ENCODE measurements at regions not wholly inside any gene's neighbourhood (a gene's known extent, or its start where the extent isn't known, plus 50 kb on each side); places are given as distances from the start of the nearest gene placed in this dataset.

DNA sequence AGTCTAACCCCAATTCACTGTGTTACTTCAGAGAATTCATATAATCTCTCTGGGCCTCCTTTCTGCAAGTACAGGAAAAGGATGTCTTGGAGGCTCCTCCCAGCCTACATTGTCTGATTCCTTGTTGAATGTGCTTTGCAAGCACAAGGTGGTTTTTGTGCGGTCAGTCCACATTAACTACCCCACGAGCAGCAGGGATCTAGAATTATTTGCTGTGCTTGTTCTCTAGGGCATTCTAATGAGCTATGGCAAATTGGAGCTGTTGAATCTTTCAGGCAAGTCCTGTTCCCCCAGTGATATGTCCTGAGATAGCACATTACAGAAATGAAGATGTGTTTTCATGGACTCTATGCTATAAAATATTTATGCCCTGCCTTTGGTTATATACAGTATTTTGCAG lies 349.4 kb downstream of the SLC4A3 start:
- no peak for FAIRE-seq
- in situ Hi-C loops (cut with MboI) = no loop called here

DNA sequence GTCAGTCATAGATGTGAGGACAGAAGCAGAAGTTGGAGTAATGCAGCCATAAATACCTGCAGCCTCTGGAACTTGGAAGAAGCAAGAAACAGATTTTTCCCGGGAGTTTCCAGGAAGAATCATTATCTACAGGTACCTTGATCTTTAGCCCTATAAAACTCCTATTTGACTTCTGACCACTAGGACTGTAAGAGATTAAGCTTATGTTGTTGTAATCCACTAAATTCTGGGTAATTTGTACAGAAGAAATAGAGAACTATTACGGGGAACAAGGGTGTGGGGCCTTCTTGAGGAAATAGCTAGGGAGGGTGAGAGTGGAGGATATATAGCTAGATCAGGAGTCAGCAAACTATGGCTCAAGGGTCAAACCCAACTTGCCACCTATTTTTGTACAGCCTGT lies 353.2 kb downstream of the SLC4A3 start:
- no peak overlapping the region for H3K4me3 ChIP-seq
- H3K27ac ChIP-seq (ENCODE audit: extremely low read depth, low read depth, low read length) = no peak overlapping the region
- in situ Hi-C loops (cut with MboI) = no loop called here
- H2AFZ ChIP-seq (ENCODE audit: low read depth, low read length) = no peak overlapping the region
- no peaks in the 10 kb centered on the region for H3K36me3 ChIP-seq (ENCODE audit: control insufficient read depth, insufficient read depth, low read length)
- no peak overlapping the region for H3K9ac ChIP-seq (ENCODE audit: insufficient read depth in 1 of 2, low read depth in 2 of 2, low read length in 2 of 2)
- no peak for ATAC-seq
- no peak overlapping the region for H3K4me2 ChIP-seq (ENCODE audit: insufficient read depth, low read length)
- no peak for FAIRE-seq
- WGBS (ENCODE audit: insufficient coverage, low coverage, missing lambda C conversion rate) = 0% methylated on average over 2 of the region's 2 CpGs
- POLR2A ChIA-PET = no interaction called here
- no peak for DNase-seq (ENCODE audit: extremely low read depth in 1 of 4, low spot score in 3 of 4)
- no TSS peak for BruUV-seq (replicated peaks)
- no peaks in the 10 kb centered on the region for H3K79me2 ChIP-seq (ENCODE audit: control insufficient read depth, insufficient read depth, low read length)
- H4K20me1 ChIP-seq (replicated peaks; ENCODE audit: control insufficient read depth, insufficient read depth, low read length) = no peaks in the 10 kb centered on the region
- no peaks in the 10 kb centered on the region for H3K27me3 ChIP-seq (ENCODE audit: control insufficient read depth in 2 of 2, insufficient read depth in 2 of 2, low read length in 2 of 2)
- no peaks in the 10 kb centered on the region for H3K4me1 ChIP-seq (replicated peaks in 1 of 2; ENCODE audit: control insufficient read depth in 2 of 2, insufficient read depth in 2 of 2, low read length in 2 of 2)
- CTCF ChIA-PET (ENCODE audit: low intra/inter-chr PET ratio) = no interaction called here
- no peaks in the 10 kb centered on the region for H3K9me3 ChIP-seq (replicated peaks; ENCODE audit: control insufficient read depth, insufficient read depth, low read depth, low read length)
- H3K9me1 ChIP-seq (ENCODE audit: control insufficient read depth, insufficient read depth, low read length) = no peaks in the 10 kb centered on the region
- intact Hi-C loops (cut with micrococcal nuclease) = no loop called here
- TF ChIP-seq, protein P1, sequence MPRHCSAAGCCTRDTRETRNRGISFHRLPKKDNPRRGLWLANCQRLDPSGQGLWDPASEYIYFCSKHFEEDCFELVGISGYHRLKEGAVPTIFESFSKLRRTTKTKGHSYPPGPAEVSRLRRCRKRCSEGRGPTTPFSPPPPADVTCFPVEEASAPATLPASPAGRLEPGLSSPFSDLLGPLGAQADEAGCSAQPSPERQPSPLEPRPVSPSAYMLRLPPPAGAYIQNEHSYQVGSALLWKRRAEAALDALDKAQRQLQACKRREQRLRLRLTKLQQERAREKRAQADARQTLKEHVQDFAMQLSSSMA (CRISPR knock-in tag; IDR thresholded peaks at IDR 0.05) = no peak
- TF ChIP-seq DIDO1 (tag; IDR thresholded peaks at IDR 0.05; ENCODE audit: low read depth) (no peak), ZBTB1 (CRISPR knock-in tag; IDR thresholded peaks at IDR 0.05; ENCODE audit: borderline replicate concordance, low read depth) (no peak), SMARCB1 (IDR thresholded peaks at IDR 0.05; ENCODE audit: insufficient read length, low read depth) (no peak), ASH1L (IDR thresholded peaks at IDR 0.05; ENCODE audit: borderline replicate concordance, low read depth, partially characterized antibody) (no peak), NFIC (IDR thresholded peaks at IDR 0.05) (no peak), YBX1 (IDR thresholded peaks at IDR 0.05) (no peak), SUPT5H (IDR thresholded peaks at IDR 0.05) (no peak), ZFX (CRISPR knock-in tag; IDR thresholded peaks at IDR 0.05) (no peak), CEBPB (tag; IDR thresholded peaks at IDR 0.05) (no peak)
- TF ChIP-seq, protein P2, sequence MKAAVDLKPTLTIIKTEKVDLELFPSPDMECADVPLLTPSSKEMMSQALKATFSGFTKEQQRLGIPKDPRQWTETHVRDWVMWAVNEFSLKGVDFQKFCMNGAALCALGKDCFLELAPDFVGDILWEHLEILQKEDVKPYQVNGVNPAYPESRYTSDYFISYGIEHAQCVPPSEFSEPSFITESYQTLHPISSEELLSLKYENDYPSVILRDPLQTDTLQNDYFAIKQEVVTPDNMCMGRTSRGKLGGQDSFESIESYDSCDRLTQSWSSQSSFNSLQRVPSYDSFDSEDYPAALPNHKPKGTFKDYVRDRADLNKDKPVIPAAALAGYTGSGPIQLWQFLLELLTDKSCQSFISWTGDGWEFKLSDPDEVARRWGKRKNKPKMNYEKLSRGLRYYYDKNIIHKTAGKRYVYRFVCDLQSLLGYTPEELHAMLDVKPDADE (conservative IDR thresholded peaks at IDR 0.05; ENCODE audit: control insufficient read depth, low read depth, low read length) = no peak

More for the DNA sequence above, 349.4 kb downstream of the SLC4A3 start:
- no peaks in the 10 kb centered on the region for H3K36me3 ChIP-seq (ENCODE audit: control insufficient read depth, insufficient read depth, low read length)
- no peak overlapping the region for H3K27ac ChIP-seq (ENCODE audit: extremely low read depth, low read depth, low read length)
- POLR2A ChIA-PET = no interaction called here
- intact Hi-C loops (cut with micrococcal nuclease) = no loop called here
- H3K4me2 ChIP-seq (ENCODE audit: insufficient read depth, low read length) = no peak overlapping the region
- no peak overlapping the region for H2AFZ ChIP-seq (ENCODE audit: low read depth, low read length)
- TF ChIP-seq U2AF2 (optimal IDR thresholded peaks at IDR 0.05; ENCODE audit: low read depth, low read length) (no peak), HNRNPL (IDR thresholded peaks at IDR 0.05; ENCODE audit: low read depth, low read length) (no peak), PCBP2 (IDR thresholded peaks at IDR 0.05; ENCODE audit: low read depth, low read length, poor library complexity, severe bottlenecking) (no peak), NFIX (CRISPR knock-in tag; IDR thresholded peaks at IDR 0.05; ENCODE audit: low read depth) (no peak), GABPB2 (CRISPR knock-in tag; conservative IDR thresholded peaks at IDR 0.05) (no peak), ZNF174 (CRISPR knock-in tag; IDR thresholded peaks at IDR 0.05) (no peak), ZNF224 (CRISPR knock-in tag; IDR thresholded peaks at IDR 0.05) (no peak), NFYB (IDR thresholded peaks at IDR 0.05; ENCODE audit: extremely low read depth, insufficient read length) (no peak), CCAR2 (IDR thresholded peaks at IDR 0.05; ENCODE audit: low read depth, low read length) (no peak), SREBF2 (CRISPR knock-in tag; IDR thresholded peaks at IDR 0.05) (no peak), CHCHD3 (CRISPR knock-in tag; IDR thresholded peaks at IDR 0.05) (no peak)
- no peaks in the 10 kb centered on the region for H3K9me1 ChIP-seq (ENCODE audit: control insufficient read depth, insufficient read depth, low read length)
- no peaks in the 10 kb centered on the region for H4K20me1 ChIP-seq (replicated peaks; ENCODE audit: control insufficient read depth, insufficient read depth, low read length)
- ATAC-seq = no peak
- no TSS peak for BruUV-seq (replicated peaks)
- WGBS (ENCODE audit: insufficient coverage, low coverage, missing lambda C conversion rate) = 0% methylated on average over 2 of the region's 2 CpGs
- H3K9ac ChIP-seq (ENCODE audit: insufficient read depth in 1 of 2, low read depth in 2 of 2, low read length in 2 of 2) = no peak overlapping the region
- no peak overlapping the region for H3K4me3 ChIP-seq
- H3K79me2 ChIP-seq (ENCODE audit: control insufficient read depth, insufficient read depth, low read length) = no peaks in the 10 kb centered on the region
- H3K9me3 ChIP-seq (replicated peaks; ENCODE audit: control insufficient read depth, insufficient read depth, low read depth, low read length) = no peaks in the 10 kb centered on the region
- H3K4me1 ChIP-seq (replicated peaks in 1 of 2; ENCODE audit: control insufficient read depth in 2 of 2, insufficient read depth in 2 of 2, low read length in 2 of 2) = no peaks in the 10 kb centered on the region
- H3K27me3 ChIP-seq (ENCODE audit: control insufficient read depth in 2 of 2, insufficient read depth in 2 of 2, low read length in 2 of 2) = no peaks in the 10 kb centered on the region
- no peak for DNase-seq (ENCODE audit: extremely low read depth in 1 of 4, low spot score in 3 of 4)
- CTCF ChIA-PET (ENCODE audit: low intra/inter-chr PET ratio) = no interaction called here

Measured in K562 (cell line).